IMR-90 (cell line): ENCODE measurements at regions not wholly inside any gene's neighbourhood (a gene's known extent, or its start where the extent isn't known, plus 50 kb on each side); places are given as distances from the start of the nearest gene placed in this dataset.

Source experiments
- BHLHE40 ChIP-seq: fragments of 150-350 bp; IDR thresholded peaks from 2 replicates; pipeline ENCODE4 v1.6.1; 2016; ENCODE audit warnings: mild to moderate bottlenecking, low read depth, low read length
- CEBPB ChIP-seq: IDR thresholded peaks from 2 replicates; pipeline ENCODE4 v1.6.1; 2012; ENCODE audit warnings: low read depth, low read length, improper control_type of control experiment
- MAZ ChIP-seq: IDR thresholded peaks from 2 replicates; pipeline ENCODE4 v1.6.1; 2012; ENCODE audit warnings: low read depth, mild to moderate bottlenecking, low read length, improper control_type of control experiment, moderate library complexity, borderline replicate concordance
- MXI1 ChIP-seq: IDR thresholded peaks from 2 replicates; pipeline ENCODE4 v1.6.1; 2012; ENCODE audit warnings: low read depth, mild to moderate bottlenecking, low read length, moderate library complexity, borderline replicate concordance
- POLR2A ChIP-seq: IDR thresholded peaks from 2 replicates; pipeline ENCODE4 v1.6.1; 2012; ENCODE audit warnings: mild to moderate bottlenecking, low read depth, low read length
- RAD21 ChIP-seq: IDR thresholded peaks from 2 replicates; pipeline ENCODE4 v1.6.1; 2012; ENCODE audit warnings: low read length, improper control_type of control experiment
- SMC3 ChIP-seq: fragments of 150-350 bp; IDR thresholded peaks from 2 replicates; pipeline ENCODE4 v1.6.1; 2016; ENCODE audit warnings: low read depth, mild to moderate bottlenecking, antibody characterized with exemption, low read length, moderate library complexity
- TF ChIP-seq, protein P1 (sequence below): conservative IDR thresholded peaks from 2 replicates; pipeline ENCODE4 v1.5.1; 2012; ENCODE audit warnings: mild to moderate bottlenecking, low read depth, low read length, improper control_type of control experiment
- TF ChIP-seq, protein P2 (sequence below): fragments of 150-350 bp; IDR thresholded peaks from 2 replicates; pipeline ENCODE4 v1.6.1; 2016; ENCODE audit warnings: low read depth, mild to moderate bottlenecking, low read length, moderate library complexity, borderline replicate concordance

DNA sequence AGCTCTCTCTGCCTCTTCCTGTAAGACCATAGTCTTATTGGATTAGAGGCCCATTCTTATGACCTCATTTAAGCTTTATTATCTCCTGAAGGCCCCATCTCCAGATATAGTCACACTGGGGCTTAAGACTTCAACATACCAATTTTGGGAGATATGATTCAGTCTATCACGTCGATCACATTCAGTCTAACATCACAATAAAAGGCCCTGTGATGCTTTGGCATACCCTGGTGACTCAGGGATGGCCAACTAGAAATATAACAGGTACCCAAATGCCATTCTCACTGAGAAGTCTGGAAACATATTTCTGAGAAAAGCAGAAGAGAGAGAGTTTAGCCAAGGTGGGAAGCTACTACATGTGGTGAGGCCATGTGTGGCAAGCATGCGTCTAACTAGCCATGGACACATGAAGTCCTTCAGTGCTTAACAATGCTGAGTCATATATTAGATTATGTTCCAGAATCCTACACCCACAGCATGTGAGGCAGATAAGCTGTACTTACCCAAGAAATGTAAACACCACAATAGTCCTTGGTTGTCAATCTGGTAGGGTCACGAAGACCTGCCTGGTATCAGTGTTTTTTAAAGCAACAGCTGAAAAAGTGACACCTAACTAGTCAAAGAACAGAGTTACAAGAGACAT, 485.1 kb downstream of the FOXO1 start:
- no peak for TF ChIP-seq POLR2A
- TF ChIP-seq, protein P1, sequence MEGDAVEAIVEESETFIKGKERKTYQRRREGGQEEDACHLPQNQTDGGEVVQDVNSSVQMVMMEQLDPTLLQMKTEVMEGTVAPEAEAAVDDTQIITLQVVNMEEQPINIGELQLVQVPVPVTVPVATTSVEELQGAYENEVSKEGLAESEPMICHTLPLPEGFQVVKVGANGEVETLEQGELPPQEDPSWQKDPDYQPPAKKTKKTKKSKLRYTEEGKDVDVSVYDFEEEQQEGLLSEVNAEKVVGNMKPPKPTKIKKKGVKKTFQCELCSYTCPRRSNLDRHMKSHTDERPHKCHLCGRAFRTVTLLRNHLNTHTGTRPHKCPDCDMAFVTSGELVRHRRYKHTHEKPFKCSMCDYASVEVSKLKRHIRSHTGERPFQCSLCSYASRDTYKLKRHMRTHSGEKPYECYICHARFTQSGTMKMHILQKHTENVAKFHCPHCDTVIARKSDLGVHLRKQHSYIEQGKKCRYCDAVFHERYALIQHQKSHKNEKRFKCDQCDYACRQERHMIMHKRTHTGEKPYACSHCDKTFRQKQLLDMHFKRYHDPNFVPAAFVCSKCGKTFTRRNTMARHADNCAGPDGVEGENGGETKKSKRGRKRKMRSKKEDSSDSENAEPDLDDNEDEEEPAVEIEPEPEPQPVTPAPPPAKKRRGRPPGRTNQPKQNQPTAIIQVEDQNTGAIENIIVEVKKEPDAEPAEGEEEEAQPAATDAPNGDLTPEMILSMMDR, result no peak
- TF ChIP-seq SMC3, result no peak
- no peak for TF ChIP-seq MAZ
- TF ChIP-seq RAD21, result no peak
- no peak for TF ChIP-seq BHLHE40
- TF ChIP-seq MXI1, result no peak
- TF ChIP-seq, protein P2, sequence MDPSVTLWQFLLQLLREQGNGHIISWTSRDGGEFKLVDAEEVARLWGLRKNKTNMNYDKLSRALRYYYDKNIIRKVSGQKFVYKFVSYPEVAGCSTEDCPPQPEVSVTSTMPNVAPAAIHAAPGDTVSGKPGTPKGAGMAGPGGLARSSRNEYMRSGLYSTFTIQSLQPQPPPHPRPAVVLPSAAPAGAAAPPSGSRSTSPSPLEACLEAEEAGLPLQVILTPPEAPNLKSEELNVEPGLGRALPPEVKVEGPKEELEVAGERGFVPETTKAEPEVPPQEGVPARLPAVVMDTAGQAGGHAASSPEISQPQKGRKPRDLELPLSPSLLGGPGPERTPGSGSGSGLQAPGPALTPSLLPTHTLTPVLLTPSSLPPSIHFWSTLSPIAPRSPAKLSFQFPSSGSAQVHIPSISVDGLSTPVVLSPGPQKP, result no peak
- no peak for TF ChIP-seq CEBPB
